ENCODE measurements at regions not wholly inside any gene's neighbourhood (a gene's known extent, or its start where the extent isn't known, plus 50 kb on each side); places are given as distances from the start of the nearest gene placed in this dataset.

GRCh38 chr2:7577769-7578168, 660.6 kb downstream of the RNF144A start:
- ChIA-PET CTCF (ENCODE audit: low intra/inter-chr PET ratio) (no interaction called here), POLR2A (interaction anchor here (0.5 kb wide), 1 partner anchor 812 kb away, joined by 4 read pairs; no protein-coding TSS in a partner anchor)
- Histone ChIP-seq H3K4me1 (replicated peaks in 1 of 2; ENCODE audit: control insufficient read depth in 2 of 2, insufficient read depth in 2 of 2, low read length in 2 of 2) (no peaks in the 10 kb centered on the region; a peak in 1 of 5 replicates), H2AFZ (ENCODE audit: low read depth, low read length) (no peak overlapping the region), H3K79me2 (ENCODE audit: control insufficient read depth, insufficient read depth, low read length) (no peaks in the 10 kb centered on the region), H3K9ac (ENCODE audit: insufficient read depth in 1 of 2, low read depth in 2 of 2, low read length in 2 of 2) (no peak overlapping the region), H3K4me3 (no peak overlapping the region), H3K4me2 (ENCODE audit: insufficient read depth, low read length) (no peak overlapping the region), H4K20me1 (replicated peaks; ENCODE audit: control insufficient read depth, insufficient read depth, low read length) (no peaks in the 10 kb centered on the region), H3K36me3 (ENCODE audit: control insufficient read depth, insufficient read depth, low read length) (no peaks in the 10 kb centered on the region), H3K9me1 (ENCODE audit: control insufficient read depth, insufficient read depth, low read length) (no peaks in the 10 kb centered on the region), H3K27me3 (ENCODE audit: control insufficient read depth in 2 of 2, insufficient read depth in 2 of 2, low read length in 2 of 2) (no peaks in the 10 kb centered on the region), H3K27ac (ENCODE audit: extremely low read depth, low read depth, low read length) (no peak overlapping the region), H3K9me3 (replicated peaks; ENCODE audit: control insufficient read depth, insufficient read depth, low read depth, low read length) (no peaks in the 10 kb centered on the region)
- in situ Hi-C loops (cut with MboI), result no loop called here
- intact Hi-C loops (cut with micrococcal nuclease), result no loop called here
- ATAC-seq, result no peak
- no peak for TF ChIP-seq SMAD3 (CRISPR knock-in tag; conservative IDR thresholded peaks at IDR 0.05)
- TF ChIP-seq ZNF174 (CRISPR knock-in tag; IDR thresholded peaks at IDR 0.05), result no peak
- no peak for TF ChIP-seq PHTF2 (CRISPR knock-in tag; IDR thresholded peaks at IDR 0.05)
- no peak for TF ChIP-seq USF2 (CRISPR knock-in tag; IDR thresholded peaks at IDR 0.05)
- 0 out of 2 replicates have a peak, but pooled peaks have one; percentile 31 for TF ChIP-seq TRIM28 (IDR thresholded peaks at IDR 0.05)
- peak in 1 of 2 experiments; percentile 29; a peak in 1 of 3 replicates for TF ChIP-seq CBX3 (IDR thresholded peaks at IDR 0.05; ENCODE audit: borderline replicate concordance in 1 of 2, low read length in 2 of 2)
- TF ChIP-seq EP300 (IDR thresholded peaks at IDR 0.05; ENCODE audit: low read length), result no peak
- FAIRE-seq, result no peak
- 16% methylated on average over 1 of the region's 1 CpG for WGBS (ENCODE audit: insufficient coverage, low coverage, missing lambda C conversion rate)
- no peak for DNase-seq (ENCODE audit: extremely low read depth in 1 of 4, low spot score in 3 of 4)
- no TSS peak for BruUV-seq (replicated peaks)

DNA sequence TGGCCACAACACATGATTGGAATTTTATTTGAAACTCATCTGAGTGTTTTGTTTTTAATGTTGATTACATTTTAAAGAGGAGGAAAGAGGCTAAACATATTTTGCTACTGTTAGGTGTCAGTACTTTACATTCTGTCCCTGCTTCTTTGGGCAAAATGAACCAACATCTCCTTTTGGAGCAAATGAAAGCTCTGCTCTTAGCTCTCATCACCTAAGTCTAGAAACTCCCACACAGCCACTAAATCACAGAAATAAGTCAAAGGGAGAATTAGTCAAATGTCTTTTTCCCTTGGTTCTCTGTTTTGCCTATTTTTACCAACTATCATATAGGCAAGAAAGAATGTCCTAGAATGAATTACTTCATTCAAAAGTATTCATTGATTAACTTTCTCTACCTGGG, 666.8 kb downstream of the RNF144A start:
- DNase-seq (ENCODE audit: extremely low read depth in 1 of 4, low spot score in 3 of 4) (no peak), ATAC-seq (no peak), FAIRE-seq (no peak)
- in situ Hi-C loops (cut with MboI) (no loop called here), intact Hi-C loops (cut with micrococcal nuclease) (no loop called here)
- H4K20me1 ChIP-seq (replicated peaks; ENCODE audit: control insufficient read depth, insufficient read depth, low read length), result no peaks in the 10 kb centered on the region
- H3K79me2 ChIP-seq (ENCODE audit: control insufficient read depth, insufficient read depth, low read length), result no peaks in the 10 kb centered on the region
- no peaks in the 10 kb centered on the region for H3K36me3 ChIP-seq (ENCODE audit: control insufficient read depth, insufficient read depth, low read length)
- H3K27me3 ChIP-seq (ENCODE audit: control insufficient read depth in 2 of 2, insufficient read depth in 2 of 2, low read length in 2 of 2), result no peaks in the 10 kb centered on the region
- H3K9ac ChIP-seq (ENCODE audit: insufficient read depth in 1 of 2, low read depth in 2 of 2, low read length in 2 of 2), result no peak overlapping the region
- H3K4me2 ChIP-seq (ENCODE audit: insufficient read depth, low read length), result no peak overlapping the region
- POLR2A ChIA-PET, result no interaction called here
- no TSS peak for BruUV-seq (replicated peaks)
- H3K4me3 ChIP-seq, result no peak overlapping the region
- H3K27ac ChIP-seq (ENCODE audit: extremely low read depth, low read depth, low read length), result no peak overlapping the region
- no peak overlapping the region for H2AFZ ChIP-seq (ENCODE audit: low read depth, low read length)
- H3K4me1 ChIP-seq (replicated peaks in 1 of 2; ENCODE audit: control insufficient read depth in 2 of 2, insufficient read depth in 2 of 2, low read length in 2 of 2), result no peaks in the 10 kb centered on the region
- no peaks in the 10 kb centered on the region for H3K9me1 ChIP-seq (ENCODE audit: control insufficient read depth, insufficient read depth, low read length)
- no peaks in the 10 kb centered on the region for H3K9me3 ChIP-seq (replicated peaks; ENCODE audit: control insufficient read depth, insufficient read depth, low read depth, low read length)
- CTCF ChIA-PET (ENCODE audit: low intra/inter-chr PET ratio), result no interaction called here
- TF ChIP-seq HEY1 (CRISPR knock-in tag; IDR thresholded peaks at IDR 0.05; ENCODE audit: borderline replicate concordance) (no peak), ZNF740 (CRISPR knock-in tag; IDR thresholded peaks at IDR 0.05) (no peak), ZNF740 (tag; IDR thresholded peaks at IDR 0.05) (no peak), ERF (CRISPR knock-in tag; IDR thresholded peaks at IDR 0.05) (no peak), KAT8 (IDR thresholded peaks at IDR 0.05; ENCODE audit: low read depth) (no peak), PRDM10 (IDR thresholded peaks at IDR 0.05; ENCODE audit: partially characterized antibody) (no peak), ZEB2 (IDR thresholded peaks at IDR 0.05) (no peak)

Data from K562 (cell line).